ENCODE measurements at regions not wholly inside any gene's neighbourhood (a gene's known extent, or its start where the extent isn't known, plus 50 kb on each side); places are given as distances from the start of the nearest gene placed in this dataset.

GRCh38 chr12:82210882-82211281 lies 147.3 kb downstream of the CCDC59 start:
- H3K9ac ChIP-seq (ENCODE audit: control insufficient read depth, extremely low read depth, insufficient read depth, low read length): no peak overlapping the region
- FAIRE-seq: no peak
- TF ChIP-seq CTCF (optimal IDR thresholded peaks at IDR 0.05 in 1 of 3, IDR thresholded peaks at IDR 0.05 in 1 of 3, conservative IDR thresholded peaks at IDR 0.05 in 1 of 3; ENCODE audit: extremely low read depth in 1 of 3, insufficient read depth in 2 of 3, low read length in 3 of 3) (no peak), EZH2 (IDR thresholded peaks at IDR 0.05; ENCODE audit: low read length) (no peak)

GRCh38 chr12:82209533-82209932 lies 148.7 kb downstream of the CCDC59 start:
- H3K4me3 ChIP-seq (ENCODE audit: control insufficient read depth in 2 of 3, extremely low read depth in 1 of 3, insufficient read depth in 2 of 3, low read depth in 1 of 3, low read length in 3 of 3): no peak overlapping the region
- dilution Hi-C loops (cut with MboI; ENCODE audit: extremely low pct_ligation_motif_present, low sequenced_read_pairs): no loop called here
- no peak for FAIRE-seq

More at GRCh38 chr12:82210882-82211281, 147.3 kb downstream of the CCDC59 start:
- no peaks in the 10 kb centered on the region for H3K79me2 ChIP-seq (ENCODE audit: control insufficient read depth, insufficient read depth, low read length)
- no peaks in the 10 kb centered on the region for H3K4me1 ChIP-seq (ENCODE audit: control insufficient read depth, extremely low read depth, insufficient read depth, low read length)
- H2AFZ ChIP-seq (ENCODE audit: control insufficient read depth, low read length): no peak overlapping the region
- no peak overlapping the region for H3K4me2 ChIP-seq (ENCODE audit: control insufficient read depth, extremely low read depth, insufficient read depth, low read depth, low read length)
- no peak for DNase-seq (ENCODE audit: low read depth, low spot score)
- no peak overlapping the region for H3K27ac ChIP-seq (ENCODE audit: control insufficient read depth, insufficient read depth, low read length)
- H4K20me1 ChIP-seq (ENCODE audit: control insufficient read depth, extremely low read depth, insufficient read depth, low read length): no peaks in the 10 kb centered on the region
- H3K9me1 ChIP-seq (ENCODE audit: control insufficient read depth, extremely low read depth, insufficient read depth, low read length): no peaks in the 10 kb centered on the region
- H3K4me3 ChIP-seq (ENCODE audit: control insufficient read depth in 2 of 3, extremely low read depth in 1 of 3, insufficient read depth in 2 of 3, low read depth in 1 of 3, low read length in 3 of 3): no peak overlapping the region
- H3K27me3 ChIP-seq (ENCODE audit: control insufficient read depth, extremely low read depth, insufficient read depth, low read length): no peaks in the 10 kb centered on the region
- no peaks in the 10 kb centered on the region for H3K36me3 ChIP-seq (ENCODE audit: control insufficient read depth in 2 of 2, extremely low read depth in 1 of 2, insufficient read depth in 2 of 2, low read length in 2 of 2)
- H3K9me3 ChIP-seq (ENCODE audit: control insufficient read depth, low read depth, low read length): no peaks in the 10 kb centered on the region
- dilution Hi-C loops (cut with MboI; ENCODE audit: extremely low pct_ligation_motif_present, low sequenced_read_pairs): no loop called here

More at GRCh38 chr12:82209533-82209932, 148.7 kb downstream of the CCDC59 start:
- Histone ChIP-seq H4K20me1 (ENCODE audit: control insufficient read depth, extremely low read depth, insufficient read depth, low read length) (no peaks in the 10 kb centered on the region), H3K79me2 (ENCODE audit: control insufficient read depth, insufficient read depth, low read length) (no peaks in the 10 kb centered on the region), H2AFZ (ENCODE audit: control insufficient read depth, low read length) (no peak overlapping the region), H3K27ac (ENCODE audit: control insufficient read depth, insufficient read depth, low read length) (no peak overlapping the region), H3K9me1 (ENCODE audit: control insufficient read depth, extremely low read depth, insufficient read depth, low read length) (no peaks in the 10 kb centered on the region), H3K27me3 (ENCODE audit: control insufficient read depth, extremely low read depth, insufficient read depth, low read length) (no peaks in the 10 kb centered on the region), H3K36me3 (ENCODE audit: control insufficient read depth in 2 of 2, extremely low read depth in 1 of 2, insufficient read depth in 2 of 2, low read length in 2 of 2) (no peaks in the 10 kb centered on the region), H3K9me3 (ENCODE audit: control insufficient read depth, low read depth, low read length) (no peaks in the 10 kb centered on the region), H3K9ac (ENCODE audit: control insufficient read depth, extremely low read depth, insufficient read depth, low read length) (no peak overlapping the region), H3K4me1 (ENCODE audit: control insufficient read depth, extremely low read depth, insufficient read depth, low read length) (no peaks in the 10 kb centered on the region), H3K4me2 (ENCODE audit: control insufficient read depth, extremely low read depth, insufficient read depth, low read depth, low read length) (no peak overlapping the region)
- DNase-seq (ENCODE audit: low read depth, low spot score): no peak
- TF ChIP-seq CTCF (optimal IDR thresholded peaks at IDR 0.05 in 1 of 3, IDR thresholded peaks at IDR 0.05 in 1 of 3, conservative IDR thresholded peaks at IDR 0.05 in 1 of 3; ENCODE audit: extremely low read depth in 1 of 3, insufficient read depth in 2 of 3, low read length in 3 of 3): no peak
- TF ChIP-seq EZH2 (IDR thresholded peaks at IDR 0.05; ENCODE audit: low read length): no peak
